GM21786 (cell line): ENCODE measurements at regions not wholly inside any gene's neighbourhood (a gene's known extent, or its start where the extent isn't known, plus 50 kb on each side); places are given as distances from the start of the nearest gene placed in this dataset.
"Not testable (repeated sequence)": the region's sequence is repeated elsewhere in the genome, so short reads cannot be mapped to it uniquely, and the experiment has no call there.

Source experiments
- ATAC-seq: cut with Tn5 transposase; IDR thresholded peaks from one replicate; pipeline ENCODE4 v1.9.1; 2021; ENCODE audit not compliant: unreplicated experiment

DNA sequence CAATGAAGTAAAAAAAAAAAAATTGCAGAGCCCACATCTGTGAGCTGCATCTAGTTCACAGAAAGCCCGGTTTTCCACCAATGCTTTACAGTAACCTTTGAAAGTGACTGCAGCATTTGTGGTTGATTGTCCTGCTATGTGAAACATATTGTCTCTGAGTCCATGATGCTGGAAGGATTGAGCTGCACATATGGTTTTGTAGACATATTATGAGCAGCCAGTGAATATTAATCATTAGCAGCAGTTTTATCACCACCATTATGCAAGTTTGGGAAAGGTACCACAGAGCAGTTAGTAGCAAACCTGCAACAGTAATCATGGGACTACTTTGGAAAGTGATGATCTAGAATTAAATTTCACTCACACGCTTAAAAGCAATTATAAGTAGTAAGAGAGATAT is 151.5 kb upstream of the PRICKLE1 start:
- ATAC-seq, result no peak

DNA sequence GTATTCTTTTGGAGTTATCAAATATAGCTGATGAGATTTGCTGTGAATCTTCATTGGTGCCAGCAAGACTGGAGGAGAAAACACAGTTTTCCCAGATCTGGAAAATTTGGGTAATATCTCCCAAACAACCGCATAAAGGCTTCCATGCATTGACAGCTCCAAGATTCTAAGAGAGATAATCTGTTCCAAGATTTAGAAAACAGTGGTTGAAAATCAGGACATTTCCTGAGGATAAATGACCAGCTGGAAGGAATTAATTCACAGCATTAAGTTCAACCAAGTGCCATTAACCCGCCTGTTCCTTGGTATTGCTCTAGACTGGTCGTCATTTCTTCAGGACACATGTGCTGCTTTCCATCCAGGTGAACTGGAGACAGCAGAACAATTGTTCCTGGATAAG is 147.9 kb upstream of the PRICKLE1 start:
- no peak for ATAC-seq

DNA sequence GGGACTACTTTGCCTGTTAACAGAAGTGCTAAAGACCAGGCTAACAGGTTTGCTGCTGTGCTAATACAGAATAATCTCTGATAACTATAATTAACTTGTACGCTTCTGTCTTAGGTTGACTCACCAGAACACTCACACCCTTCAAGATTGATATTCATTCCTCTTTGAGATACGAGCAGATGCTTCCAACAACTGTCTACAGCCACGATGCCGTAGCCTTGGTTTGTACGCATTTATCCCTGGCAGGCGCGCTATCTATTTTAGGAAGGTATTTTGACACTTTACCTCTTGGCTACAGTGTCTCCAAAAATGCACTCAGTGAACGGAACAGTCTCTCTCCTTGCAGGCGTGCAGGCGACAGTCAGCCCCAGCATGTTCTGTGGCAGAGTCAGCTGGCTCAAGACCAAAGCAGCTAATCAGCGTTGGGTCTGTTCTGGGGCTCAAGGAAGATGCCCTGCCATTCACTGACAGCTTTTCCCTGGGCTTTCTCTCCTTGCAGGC is 146.4 kb upstream of the PRICKLE1 start:
- ATAC-seq, result no peak

DNA sequence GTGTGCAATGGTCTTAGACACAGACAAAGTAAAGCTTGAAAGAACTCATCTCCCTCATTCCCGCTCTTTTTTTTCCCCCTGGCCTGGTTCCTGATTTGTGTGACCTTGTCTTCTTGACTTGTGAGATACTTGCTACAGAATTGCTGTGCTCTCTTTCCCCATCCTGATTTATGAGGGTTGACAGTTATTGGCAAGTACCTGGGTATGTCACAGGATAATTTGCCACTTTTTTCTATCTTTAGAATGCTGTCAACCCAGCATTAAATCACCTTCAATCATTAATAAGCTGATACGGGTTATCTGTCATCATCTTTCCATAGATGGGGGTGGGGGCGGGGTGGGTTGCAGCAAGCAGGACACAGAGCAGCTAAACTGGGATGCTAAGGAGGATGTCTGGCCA is 144.4 kb upstream of the PRICKLE1 start:
- no peak for ATAC-seq

DNA sequence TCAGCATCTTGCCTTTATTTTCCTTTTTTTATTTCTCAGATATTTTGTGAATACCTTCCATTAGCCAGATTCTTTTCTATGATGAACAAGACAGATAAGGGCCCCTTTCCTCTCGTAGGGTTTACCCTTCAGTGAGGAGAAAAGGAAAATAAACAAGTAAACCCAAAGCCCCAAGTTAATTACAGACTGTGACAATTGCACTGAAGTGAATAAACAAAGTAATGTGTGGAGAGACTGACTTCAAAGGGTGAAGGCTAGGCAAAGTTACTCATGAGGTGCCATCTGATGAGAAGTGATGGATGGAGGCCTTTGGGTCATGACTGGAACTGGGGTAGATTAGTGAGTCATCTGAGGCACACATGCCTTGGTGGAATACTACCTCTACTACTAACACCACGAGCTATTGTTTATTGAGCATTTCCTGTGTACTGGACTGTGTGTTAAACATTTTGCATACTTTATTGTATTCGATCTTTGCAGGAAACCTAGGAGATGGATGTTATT is 143.4 kb upstream of the PRICKLE1 start:
- ATAC-seq, result no peak

DNA sequence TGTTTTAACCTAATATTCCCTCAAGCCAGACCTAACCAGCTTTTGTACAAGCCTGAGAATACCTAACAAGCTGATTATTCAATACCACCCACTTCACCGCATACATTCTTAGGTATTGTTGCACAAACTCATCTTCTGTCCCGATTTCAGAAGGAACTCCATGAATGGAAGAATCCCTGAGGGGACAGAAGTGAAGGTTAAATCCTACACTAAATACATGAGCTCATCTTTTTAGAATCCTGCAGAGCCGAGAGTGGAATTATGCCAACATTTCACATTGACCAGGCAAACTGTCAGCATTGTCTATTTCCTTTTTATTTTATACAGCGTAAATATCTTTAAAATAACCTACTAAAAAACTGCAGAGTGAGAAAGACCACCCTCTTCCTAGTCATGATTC is 140.7 kb upstream of the PRICKLE1 start:
- no peak for ATAC-seq

DNA sequence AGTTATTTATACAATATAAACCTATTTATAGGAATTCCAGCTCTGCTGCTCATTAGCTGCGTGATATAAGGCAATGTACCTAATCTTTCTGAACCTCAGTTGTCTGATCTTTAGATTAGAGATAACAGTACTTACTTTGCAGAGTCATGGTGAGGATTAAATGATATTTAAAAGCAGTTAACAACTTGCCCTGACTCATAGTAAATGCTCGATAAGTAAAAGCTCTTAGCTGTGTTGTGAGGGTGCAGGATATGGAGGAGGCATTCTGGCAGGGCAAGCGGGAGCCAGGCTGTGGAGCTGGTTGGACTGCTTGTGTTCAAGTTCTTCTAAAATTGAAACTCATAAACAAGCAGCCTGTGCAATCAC is 140.0 kb upstream of the PRICKLE1 start:
- ATAC-seq, result no peak

DNA sequence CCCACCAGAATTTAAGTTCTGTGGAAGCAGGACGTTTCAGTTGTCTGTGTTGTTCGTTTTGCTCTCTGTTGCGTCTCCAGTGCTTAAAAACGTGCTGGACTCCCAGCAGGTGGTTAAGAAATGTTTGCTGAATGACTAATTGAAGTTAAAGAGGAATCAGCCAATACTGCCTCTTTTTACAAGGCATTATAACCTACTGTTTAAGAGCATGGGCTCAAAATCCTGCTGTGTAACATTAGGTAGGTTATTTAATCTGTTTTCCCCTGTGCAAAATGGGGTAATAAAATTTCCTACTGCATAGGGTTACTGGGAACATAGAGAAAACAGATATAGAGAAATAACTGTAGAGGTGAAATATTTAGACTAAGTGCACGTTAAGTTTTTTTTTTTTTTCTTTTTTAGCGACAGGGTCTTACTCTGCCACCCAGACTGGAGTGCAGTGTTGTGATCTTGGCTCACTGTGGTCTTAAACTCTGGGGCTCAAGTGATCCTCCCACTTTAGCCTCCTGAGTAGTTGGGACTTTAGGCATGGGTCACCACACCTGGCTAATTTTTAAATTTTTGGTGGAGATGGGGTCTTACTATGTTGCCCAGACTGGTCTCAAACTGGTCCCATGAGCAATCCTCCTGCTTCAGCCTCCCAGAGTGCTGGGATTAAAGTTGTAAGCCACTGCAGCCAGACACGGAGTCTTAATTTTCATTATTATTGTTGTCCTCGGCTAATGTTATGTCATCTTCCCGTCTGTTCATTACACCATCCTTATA is 139.4 kb upstream of the PRICKLE1 start:
- no peak for ATAC-seq

DNA sequence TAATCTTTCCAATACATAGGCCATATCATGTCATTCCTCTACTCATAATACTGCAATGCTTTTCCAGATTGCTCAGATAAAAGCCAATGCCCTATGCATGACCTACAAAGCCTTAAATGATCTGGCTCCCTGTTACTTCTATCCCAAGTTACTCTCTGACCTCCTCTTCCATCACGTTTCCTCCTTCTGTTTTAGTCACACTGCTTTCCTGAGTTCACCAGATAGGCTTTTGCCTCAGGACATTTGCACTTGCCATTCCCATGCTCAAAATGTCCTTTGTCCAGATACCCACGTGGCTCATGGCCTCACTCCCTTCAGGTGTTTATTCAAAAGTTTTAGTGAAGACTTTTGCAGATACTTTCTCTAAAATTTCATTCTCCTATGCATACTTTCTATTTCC is 138.7 kb upstream of the PRICKLE1 start:
- no peak for ATAC-seq

DNA sequence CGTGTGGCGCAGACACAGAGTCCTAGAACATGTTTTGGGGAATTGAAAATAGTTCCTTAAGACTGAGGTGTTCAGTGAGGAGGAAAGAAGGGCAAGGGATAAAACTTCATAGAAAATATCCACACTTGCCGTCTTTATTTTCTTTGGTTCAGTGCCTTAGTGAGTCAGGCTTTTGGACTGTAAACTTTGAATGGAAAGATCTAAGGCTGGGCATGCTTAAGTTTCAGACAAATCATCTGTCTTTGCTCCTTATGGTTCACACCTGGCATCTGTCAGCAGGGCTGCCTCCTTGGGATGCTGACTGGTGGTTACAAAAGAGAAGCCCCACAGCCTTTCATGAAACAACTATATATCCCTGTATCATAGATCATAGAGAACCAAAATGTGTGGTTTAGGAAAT is 136.3 kb upstream of the PRICKLE1 start:
- ATAC-seq, result no peak

DNA sequence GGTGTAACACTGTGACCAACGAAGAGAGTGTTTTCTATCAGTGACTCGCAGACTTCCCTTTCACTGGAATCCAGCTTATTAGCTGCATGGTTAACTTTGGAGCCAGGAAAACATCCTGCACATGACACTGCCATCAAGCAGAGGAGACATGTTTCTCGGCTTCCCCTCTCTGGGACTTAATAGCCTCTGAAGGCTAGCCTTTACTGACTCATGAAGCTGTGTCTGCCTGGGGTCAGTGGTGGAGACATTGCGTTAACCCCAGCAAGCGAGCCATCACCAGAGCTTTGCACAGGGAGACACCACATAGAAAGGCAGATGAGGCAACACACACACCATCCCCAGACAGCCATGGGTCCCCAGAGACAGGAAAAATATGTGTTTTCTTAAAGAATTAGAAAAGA is 126.9 kb upstream of the PRICKLE1 start:
- no peak for ATAC-seq

DNA sequence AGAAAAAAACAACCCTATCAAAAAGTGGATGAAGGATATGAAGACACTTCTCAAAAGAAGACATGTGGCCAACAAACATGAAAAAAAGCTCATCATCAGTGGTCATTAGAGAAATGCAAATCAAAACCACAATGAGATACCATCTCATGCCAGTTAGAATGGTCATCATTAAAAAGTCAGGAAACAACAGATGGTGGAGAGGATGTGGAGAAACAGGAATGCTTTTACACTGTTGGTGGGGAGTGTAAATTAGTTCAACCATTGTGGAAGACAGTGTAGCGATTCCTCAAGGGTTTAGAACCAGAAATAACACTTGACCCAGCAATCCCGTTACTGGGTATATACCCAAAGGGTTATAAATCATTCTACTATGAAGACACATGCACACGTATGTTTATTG is 124.0 kb upstream of the PRICKLE1 start:
- ATAC-seq, result not testable (repeated sequence)

DNA sequence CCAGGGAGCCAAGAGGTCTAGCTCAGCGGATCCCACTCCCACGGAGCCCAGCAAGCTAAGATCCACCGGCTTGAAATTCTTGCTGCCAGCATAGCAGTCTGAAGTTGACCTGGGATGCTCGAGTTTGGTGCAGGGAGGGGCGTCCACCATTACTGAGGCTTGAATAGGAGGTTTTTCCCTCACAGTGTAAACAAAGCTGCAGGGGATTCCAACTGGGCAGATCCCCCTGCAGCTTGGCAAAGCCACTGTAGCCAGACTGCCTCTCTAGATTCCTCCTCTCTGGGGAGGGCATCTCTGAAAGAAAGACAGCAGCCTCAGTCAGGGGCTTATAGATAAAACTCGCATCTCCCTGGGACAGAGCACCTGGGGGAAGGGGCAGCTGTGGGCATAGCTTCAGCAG is 118.8 kb upstream of the PRICKLE1 start:
- ATAC-seq, result not testable (repeated sequence)

DNA sequence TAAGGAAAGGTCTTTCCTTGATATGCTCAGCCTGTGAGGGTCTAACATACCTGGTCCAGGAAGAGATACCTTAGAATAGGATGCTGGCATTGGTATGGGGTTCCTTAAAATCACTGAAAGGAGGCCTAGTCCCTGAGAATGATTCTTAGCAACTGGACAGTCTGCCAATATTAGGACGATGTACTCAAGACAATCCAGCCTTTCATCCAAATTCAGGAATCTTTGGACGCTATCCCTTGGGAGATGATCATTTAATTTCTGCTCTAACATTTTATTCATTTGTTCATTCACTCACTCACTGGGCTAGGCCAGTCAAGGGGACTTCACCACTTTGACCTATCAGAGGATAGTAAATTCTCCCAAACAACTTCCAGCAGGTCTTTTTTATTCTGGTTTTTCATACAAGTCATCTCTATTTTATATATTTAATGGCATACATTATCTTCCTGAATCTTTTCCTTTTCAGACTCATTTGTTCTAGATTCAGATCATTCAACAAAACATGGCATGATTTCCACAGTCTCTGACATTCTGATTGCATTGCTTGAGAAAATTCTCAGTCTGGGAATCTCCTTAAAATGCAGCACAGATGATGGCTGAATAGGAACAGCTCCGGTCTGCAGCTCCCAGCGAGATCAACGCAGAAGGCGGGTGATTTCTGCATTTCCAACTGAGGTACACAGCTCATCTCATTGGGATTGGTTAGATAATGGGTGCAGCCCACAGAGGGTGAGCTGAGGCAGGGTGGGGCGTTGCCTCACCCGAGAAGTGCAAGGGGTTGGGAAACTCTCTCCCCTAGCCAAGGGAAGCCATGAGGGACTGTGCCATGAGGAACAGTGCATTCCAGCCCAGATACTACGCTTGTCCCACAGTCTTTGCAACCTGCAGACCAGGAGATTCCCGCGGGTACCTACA is 118.0 kb upstream of the PRICKLE1 start:
- ATAC-seq, result no peak

DNA sequence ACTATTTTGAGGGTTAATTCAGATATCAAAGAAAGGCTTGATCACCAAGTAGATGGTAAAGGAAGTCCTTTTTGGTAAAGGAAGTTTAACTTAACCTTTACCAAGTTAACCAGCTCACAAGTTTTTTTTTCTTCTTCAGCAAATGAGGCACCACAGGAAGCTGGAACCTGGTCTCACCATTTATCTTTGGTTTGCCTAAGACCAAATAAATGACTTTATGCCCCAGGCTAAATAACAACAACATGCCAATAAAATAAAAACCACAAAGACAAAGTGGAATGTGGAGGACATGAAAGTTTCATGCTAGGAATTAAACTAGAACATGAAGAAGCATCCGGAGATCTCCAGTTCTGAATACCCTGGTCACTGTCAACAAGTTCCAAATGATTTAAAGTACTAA is 116.8 kb upstream of the PRICKLE1 start:
- ATAC-seq, result no peak

DNA sequence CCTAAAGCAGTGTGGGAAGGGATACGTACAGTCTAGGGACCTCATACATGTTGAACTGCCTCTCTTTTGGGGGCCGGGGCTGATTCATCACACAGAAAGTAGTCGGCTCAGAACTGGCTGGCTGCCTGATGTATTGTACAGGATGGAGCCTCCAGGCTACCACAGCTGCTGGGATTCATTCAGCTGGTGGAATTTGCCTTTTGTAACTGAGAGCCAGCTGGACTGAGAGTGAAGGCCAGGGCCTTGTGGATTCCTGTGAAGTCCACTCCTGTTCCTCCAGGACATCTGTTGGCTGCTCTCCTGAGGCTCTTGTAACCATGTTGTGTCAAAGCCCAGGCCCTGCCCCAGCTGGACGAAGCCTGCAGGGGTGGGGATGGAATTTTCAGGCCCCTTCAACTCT is 116.3 kb upstream of the PRICKLE1 start:
- no peak for ATAC-seq

DNA sequence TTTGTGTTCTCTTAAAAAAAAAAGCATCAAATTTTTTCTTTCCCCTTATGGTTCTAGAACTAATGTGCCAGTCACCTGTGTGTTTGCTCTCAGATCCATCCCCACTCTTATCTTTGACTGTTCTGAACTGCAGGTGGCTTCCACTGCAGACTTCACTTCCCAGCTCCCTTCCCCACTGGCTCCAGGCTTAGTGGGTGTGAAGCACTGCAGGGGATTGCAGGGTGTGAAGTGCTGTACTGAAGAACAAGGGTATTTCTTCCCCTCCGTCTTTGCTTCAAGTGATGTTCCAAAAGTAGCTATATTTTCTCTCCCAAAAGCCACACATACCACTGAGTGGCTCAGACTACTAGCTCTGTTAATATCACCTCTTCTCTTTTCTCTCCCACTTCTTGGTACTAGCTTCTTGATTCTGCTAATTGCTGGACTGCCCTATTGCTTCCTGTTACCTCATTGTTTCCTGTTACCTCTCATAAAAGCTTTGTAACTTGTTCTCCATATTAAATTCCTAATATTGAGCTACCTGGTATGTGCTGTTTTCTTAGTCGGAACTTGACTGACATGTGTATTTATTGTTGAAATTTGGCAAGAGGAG is 115.4 kb upstream of the PRICKLE1 start:
- no peak for ATAC-seq

DNA sequence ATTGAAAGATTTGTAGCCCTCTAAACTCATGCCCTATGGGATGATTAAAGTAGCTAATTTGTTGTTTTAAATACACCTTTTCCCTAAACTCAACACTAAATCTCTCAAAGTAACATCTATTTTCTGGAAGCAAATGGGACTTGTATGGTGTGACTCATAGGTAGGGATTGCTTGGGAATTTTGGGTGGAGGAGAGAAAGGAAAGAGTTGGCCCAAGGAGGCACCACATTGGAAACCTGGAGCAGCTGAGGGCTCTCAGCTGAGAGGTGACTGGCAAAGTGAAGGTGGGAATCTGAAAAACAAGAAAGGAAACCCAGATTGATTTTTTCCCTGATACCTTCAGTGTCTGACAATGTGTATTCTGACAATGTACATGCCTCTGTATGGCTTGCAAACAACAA is 114.8 kb upstream of the PRICKLE1 start:
- no peak for ATAC-seq

DNA sequence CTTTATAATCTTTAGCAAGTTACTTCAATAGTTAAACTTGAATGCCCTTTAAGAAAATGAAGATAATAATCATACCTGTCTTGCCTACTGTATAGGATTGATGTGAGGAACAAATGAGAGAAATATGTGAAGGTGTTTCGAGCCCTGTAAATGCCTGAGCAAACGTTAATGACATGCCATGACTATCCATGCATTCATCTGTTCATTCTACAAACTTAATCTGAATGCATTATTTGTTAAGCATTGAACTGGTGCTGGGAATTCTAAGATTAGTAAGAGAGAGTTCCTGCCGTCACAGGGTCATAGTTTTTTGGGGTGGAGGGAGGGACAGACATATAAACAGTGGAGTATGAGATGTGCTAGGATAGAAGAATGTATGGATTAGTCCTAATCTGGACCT is 111.5 kb upstream of the PRICKLE1 start:
- ATAC-seq, result no peak

DNA sequence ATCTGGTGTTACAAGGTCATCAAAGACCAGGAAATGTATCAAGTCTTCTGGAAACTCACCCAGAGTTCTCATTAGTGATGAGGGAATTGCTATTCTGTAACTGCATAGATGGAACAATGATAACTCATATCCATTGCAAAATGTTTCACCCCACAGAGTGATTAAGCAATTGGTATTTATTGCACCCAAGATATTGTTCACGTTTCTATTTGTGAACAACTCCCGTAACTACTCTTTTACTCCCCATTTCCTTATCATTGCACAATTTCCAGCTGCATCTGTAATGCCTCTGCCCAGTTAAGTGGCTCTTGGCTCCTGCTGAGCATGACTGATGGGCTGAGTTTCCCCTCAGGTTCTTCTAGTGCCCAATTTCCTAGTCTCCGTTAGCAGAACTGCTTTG is 108.7 kb upstream of the PRICKLE1 start:
- no peak for ATAC-seq

DNA sequence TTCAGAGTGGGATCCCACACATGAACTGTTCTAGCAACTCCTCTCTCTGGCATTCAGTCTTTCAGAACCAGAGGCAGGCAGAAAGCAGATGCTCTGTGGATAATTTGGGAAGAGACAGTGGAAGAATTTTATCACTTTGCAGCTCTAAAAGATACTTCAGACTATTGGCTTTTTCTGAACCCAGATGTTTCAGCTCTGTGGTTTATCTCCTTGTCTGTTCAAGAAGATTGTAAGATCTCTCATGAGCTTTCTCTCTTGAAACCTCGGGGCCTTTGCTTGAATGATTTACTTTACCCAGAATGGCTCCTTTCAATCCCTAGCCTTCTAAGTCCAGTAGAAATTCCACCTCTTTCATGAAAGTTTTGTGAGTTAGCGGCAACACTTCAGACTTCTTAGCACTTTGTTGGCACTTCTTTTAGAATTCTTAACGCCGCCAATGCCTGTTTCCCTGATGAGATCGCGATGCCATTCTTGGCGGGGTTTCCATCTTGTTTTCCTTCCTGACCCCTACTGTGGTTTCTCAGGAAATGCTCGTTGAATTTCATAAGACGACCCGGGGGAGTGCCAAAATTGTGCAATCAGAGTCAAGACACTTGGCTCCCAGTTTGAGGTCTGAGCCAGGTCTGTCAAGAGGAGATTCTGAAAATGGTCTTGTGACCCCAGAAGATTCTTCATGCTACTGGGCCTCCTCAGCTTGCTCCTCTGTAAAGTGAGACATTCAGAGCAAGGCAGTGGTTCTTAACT is 107.0 kb upstream of the PRICKLE1 start:
- no peak for ATAC-seq
